SIG-M5 treated with dmso at 0.1 percent for 504 hours (cell line): ENCODE measurements at regions not wholly inside any gene's neighbourhood (a gene's known extent, or its start where the extent isn't known, plus 50 kb on each side); places are given as distances from the start of the nearest gene placed in this dataset.
"Not testable (repeated sequence)": the region's sequence is repeated elsewhere in the genome, so short reads cannot be mapped to it uniquely, and the experiment has no call there.

Experiments
- DNase-seq: peaks from one replicate; lab custom pipeline; 2025; ENCODE audit not compliant: unreplicated experiment; lab: John Stamatoyannopoulos, UW

DNA sequence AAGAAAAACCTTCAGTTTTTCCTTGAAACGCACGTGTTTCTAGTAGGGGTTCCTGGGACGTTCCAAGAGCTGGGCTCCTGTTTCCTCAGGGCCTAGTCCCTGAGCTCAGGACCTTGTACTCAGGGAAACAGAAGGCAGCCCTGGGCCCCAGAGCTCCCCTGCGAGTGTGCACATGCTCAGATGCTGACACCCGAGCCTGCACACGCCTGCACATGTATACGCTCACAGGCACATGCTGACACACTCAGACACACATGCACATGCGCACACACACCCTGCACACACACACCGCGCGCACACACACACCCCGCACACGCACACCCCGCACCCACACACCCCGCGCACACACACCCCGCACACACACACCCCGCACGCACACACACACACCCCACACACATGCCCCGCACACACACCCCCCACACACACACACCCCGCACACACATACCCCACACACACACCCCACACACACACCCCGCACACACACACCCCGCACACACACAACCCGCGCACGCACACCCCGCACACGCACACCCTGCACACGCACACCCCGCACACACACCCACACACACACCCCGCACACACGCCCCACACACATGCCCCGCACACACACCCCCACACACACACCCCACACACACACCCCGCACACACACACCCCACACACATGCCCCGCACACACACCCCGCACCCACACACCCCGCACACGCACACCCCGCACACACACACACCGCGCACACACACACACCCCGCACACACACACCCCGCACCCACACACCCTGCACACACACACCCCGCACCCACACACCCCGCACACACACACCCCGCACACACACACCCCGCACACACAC is 52.2 kb downstream of the CALML3 start:
- no peak for DNase-seq

DNA sequence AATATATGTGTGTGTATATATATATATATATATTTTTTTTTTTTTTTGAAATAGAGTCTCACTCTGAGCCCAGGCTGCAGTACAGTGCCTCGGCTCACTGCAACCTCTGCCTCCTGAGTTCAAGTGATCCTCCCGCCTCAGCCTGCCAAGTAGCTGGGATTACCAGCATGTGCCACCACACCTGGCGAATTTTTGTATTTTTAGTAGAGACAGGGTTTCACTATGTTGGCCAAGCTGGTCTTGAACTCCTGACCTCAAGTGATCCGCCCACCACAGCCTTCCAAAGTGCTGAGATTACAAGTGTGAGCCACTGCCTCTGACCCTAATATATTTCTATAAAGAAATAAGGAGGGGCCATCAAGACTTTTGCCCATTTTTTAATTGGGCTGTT is 55.3 kb downstream of the CALML3 start:
- DNase-seq = not testable (repeated sequence)

- no peak for DNase-seq
Observed at GRCh38 chr10:5581670-5582566, 57.2 kb downstream of the CALML3 start.

GRCh38 chr10:5582736-5583135 is 58.0 kb downstream of the CALML3 start:
- DNase-seq = no peak

DNA sequence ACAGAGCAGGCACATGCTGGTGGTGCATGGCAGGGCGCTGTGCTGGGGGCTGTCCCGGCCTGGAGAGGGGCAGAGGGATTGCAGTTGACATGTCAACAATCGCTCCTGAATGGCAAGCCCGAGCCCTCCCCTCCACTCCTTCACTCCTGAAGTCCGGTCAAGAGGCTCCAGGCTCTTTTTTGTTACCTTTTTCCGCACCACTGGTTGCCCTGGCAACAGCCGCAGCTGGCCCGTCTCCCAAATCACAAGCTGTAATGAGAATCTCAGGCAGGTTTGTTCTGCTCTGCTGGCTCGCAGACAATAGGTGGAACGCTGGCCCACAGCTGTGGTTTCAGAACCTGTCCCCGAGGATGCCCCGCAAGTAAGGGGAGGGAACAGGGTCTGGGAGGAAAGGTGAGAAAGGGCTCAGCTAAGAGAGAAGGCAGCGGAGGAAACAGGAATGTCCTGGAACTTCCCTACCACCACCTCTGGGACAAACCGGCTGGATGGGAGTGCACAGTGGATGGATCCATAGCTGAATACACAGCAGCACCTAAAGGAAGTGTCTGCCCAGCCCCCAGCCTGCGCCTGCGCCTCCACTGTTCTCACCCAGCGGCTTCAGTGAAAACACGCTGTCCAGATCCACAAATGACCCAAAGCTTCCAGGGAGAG is 58.9 kb downstream of the CALML3 start:
- DNase-seq = peak; percentile 60

- DNase-seq = peak; percentile 24
Observed at GRCh38 chr10:5584895-5585516, 60.2 kb downstream of the CALML3 start.

- DNase-seq = no peak
Observed at GRCh38 chr10:5585517-5586206, 60.9 kb downstream of the CALML3 start.

DNA sequence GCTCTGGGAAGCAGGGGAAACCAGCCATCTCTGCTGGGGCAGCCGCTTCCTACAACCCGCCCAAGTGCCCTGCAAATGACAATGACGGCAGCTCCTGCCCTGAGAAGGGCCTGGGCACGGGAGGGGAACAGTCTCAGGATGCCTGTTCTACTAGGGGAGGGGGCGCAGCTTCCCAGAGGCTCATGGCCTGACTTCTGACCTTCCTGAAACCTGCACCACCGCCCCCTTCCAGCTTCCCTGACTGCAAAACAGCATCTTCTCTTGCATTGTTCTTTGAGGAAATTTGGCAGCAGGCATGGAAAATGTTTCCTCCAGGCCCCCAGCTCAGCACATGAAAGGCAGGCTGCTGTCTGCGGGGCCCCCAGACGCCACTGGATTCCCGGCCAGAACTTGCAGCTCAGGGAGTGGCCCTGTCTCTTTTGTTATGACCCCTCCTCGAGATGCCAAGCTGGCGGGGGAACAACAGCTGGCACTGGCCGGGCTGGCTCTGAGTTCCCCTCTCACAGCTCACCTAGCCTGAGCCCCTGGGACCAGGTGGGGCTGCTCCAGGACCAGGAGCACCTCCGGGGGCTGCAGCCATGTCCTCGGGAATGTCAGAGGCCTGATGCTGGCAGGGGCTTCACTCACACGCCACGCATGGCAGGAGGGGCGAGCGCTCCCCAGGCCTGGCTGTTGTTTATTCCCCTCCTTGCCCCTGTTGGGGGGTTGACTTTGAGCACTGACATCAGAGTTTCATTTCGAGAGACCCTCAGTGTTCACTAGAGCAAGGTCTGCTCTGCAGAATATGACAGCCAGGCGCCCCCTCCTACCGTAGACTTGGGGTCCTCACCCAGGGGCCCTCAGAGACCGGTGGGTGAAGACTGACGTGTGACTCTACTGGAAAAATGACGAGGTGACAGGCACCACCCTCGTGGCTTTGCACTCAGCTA is 62.7 kb downstream of the CALML3 start:
- DNase-seq = no peak

DNA sequence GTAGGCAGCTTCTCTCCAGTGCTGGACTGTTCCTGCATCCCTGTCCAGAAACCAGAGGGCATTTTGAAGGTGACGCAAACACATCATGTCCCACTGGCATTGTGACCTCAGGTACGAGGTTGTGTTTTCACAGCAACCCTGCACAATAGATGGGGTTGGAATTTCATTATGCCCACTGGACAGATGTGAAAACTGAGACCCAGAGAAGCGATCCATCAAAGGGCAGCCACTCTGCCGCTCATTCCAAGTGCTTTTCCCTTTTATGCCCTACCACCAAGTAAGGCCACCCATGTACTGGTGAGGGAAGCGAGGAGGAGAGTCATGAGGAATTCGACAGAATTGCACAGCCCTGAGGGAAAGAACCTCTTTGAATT is 63.3 kb downstream of the CALML3 start:
- DNase-seq = no peak

- DNase-seq = no peak
Observed at GRCh38 chr10:5588603-5589002, 63.8 kb downstream of the CALML3 start.
